ENCODE measurements at regions not wholly inside any gene's neighbourhood (a gene's known extent, or its start where the extent isn't known, plus 50 kb on each side); places are given as distances from the start of the nearest gene placed in this dataset.

DNA sequence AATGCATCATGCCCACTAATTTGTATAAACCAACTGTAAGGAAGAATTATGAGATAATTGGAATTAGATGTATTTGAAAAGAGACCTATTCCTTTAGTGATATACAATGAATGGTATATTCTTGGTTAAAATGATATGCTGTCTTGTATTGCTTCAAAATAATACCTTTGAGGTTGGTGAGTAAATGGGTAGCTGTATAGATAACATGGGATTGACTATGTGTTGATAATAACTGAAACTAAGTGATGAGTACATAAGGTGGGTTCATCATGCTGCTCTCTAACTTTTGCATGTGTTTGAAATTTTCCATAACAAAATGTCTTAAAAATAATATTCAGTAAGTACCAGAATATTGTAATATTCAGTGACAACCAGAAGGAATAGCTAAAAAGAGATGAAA, 272.6 kb upstream of the ZPLD1 start:
- Histone ChIP-seq H3K36me3 (ENCODE audit: control insufficient read depth, insufficient read depth, low read length) (no peaks in the 10 kb centered on the region), H3K27me3 (ENCODE audit: control insufficient read depth, insufficient read depth, low read length) (no peaks in the 10 kb centered on the region), H3K9ac (ENCODE audit: low read length) (no peak overlapping the region), H3K9me3 (ENCODE audit: control insufficient read depth, low read length) (no peaks in the 10 kb centered on the region), H3K4me3 (ENCODE audit: low read length) (no peak overlapping the region), H3K4me1 (ENCODE audit: control insufficient read depth, insufficient read depth, low read length) (peaks cover 16% of the 10 kb centered on the region)

DNA sequence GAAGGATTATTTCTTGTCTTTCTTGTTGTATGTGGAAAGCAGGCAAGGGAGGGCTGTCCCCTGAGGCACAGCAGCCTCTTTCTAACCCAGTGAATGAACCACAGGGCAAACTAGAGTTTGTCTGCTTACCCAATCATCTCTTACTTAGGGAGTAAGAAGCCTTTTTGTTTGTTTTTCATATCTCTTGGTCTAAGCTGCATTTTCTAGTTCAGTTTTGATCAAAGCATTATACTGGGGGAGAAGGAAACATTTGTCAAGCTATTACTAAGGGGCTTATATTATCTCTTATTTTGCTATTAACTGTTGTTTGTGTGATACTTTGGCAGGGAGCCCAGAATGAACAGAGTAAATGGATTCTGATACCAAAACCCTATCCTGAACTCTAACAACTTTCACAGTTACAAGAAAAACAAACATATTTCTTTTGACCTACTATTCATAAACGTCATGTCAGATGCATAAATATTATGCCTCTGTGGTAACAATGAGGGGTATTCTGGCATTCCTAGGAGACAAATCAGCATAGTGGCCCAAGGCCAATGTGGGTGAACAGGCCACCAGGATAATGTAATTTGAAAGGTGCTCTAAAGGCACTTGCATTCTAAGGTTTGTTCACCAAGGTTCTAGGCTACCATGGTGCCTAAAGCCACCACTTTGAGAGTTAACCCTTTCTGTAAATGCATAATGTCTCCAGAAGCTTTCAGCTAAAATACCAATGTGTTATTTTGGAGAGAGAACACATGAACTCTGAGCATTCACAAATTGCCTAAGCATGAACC, 271.6 kb upstream of the ZPLD1 start:
- no peaks in the 10 kb centered on the region for H3K36me3 ChIP-seq (ENCODE audit: control insufficient read depth, insufficient read depth, low read length)
- H3K9ac ChIP-seq (ENCODE audit: low read length): no peak overlapping the region
- H3K27me3 ChIP-seq (ENCODE audit: control insufficient read depth, insufficient read depth, low read length): no peaks in the 10 kb centered on the region
- H3K4me3 ChIP-seq (ENCODE audit: low read length): no peak overlapping the region
- no peaks in the 10 kb centered on the region for H3K9me3 ChIP-seq (ENCODE audit: control insufficient read depth, low read length)
- H3K4me1 ChIP-seq (ENCODE audit: control insufficient read depth, insufficient read depth, low read length): peaks cover 16% of the 10 kb centered on the region

DNA sequence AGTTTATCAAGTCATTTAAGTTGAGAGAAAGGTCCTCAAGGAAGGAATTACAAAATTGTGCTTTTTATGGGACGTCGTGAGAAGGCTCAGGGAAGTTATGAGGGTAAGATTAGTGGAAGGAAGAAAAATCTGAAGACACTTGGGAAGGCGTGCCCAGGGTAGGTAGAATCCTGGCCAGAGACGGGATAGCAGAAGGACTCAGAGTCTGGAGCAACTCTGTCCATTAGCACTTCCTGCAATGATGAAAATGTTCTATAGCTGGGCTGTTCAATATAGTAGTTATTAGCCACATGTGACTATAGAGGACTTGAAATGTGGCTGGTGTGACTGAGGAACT, 271.0 kb upstream of the ZPLD1 start:
- H3K4me3 ChIP-seq (ENCODE audit: low read length): no peak overlapping the region
- H3K9ac ChIP-seq (ENCODE audit: low read length): no peak overlapping the region
- H3K4me1 ChIP-seq (ENCODE audit: control insufficient read depth, insufficient read depth, low read length): peaks cover 16% of the 10 kb centered on the region
- no peaks in the 10 kb centered on the region for H3K9me3 ChIP-seq (ENCODE audit: control insufficient read depth, low read length)
- H3K27me3 ChIP-seq (ENCODE audit: control insufficient read depth, insufficient read depth, low read length): no peaks in the 10 kb centered on the region
- no peaks in the 10 kb centered on the region for H3K36me3 ChIP-seq (ENCODE audit: control insufficient read depth, insufficient read depth, low read length)

DNA sequence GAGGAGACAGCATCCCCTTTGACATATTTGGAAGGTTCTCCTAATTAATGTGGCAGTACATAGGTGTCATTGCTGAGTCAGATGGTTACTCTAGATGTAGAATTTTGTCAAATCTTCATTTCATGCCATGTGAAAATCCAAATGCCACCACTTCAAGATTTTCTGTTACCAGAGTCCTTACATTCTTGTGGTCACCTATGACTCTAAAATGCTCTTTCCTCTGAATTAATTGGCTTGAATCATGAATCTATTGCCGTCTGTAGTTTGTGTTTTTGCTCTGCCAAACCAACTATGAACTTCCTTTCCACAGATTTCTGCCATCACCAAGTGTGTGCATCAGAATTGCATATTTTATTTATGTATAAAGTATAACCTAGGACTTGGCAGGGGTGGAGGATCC, 269.4 kb upstream of the ZPLD1 start:
- no peak overlapping the region for H3K9ac ChIP-seq (ENCODE audit: low read length)
- H3K27me3 ChIP-seq (ENCODE audit: control insufficient read depth, insufficient read depth, low read length): no peaks in the 10 kb centered on the region
- no peaks in the 10 kb centered on the region for H3K9me3 ChIP-seq (ENCODE audit: control insufficient read depth, low read length)
- H3K36me3 ChIP-seq (ENCODE audit: control insufficient read depth, insufficient read depth, low read length): no peaks in the 10 kb centered on the region
- H3K4me3 ChIP-seq (ENCODE audit: low read length): no peak overlapping the region
- peaks cover 16% of the 10 kb centered on the region for H3K4me1 ChIP-seq (ENCODE audit: control insufficient read depth, insufficient read depth, low read length)

DNA sequence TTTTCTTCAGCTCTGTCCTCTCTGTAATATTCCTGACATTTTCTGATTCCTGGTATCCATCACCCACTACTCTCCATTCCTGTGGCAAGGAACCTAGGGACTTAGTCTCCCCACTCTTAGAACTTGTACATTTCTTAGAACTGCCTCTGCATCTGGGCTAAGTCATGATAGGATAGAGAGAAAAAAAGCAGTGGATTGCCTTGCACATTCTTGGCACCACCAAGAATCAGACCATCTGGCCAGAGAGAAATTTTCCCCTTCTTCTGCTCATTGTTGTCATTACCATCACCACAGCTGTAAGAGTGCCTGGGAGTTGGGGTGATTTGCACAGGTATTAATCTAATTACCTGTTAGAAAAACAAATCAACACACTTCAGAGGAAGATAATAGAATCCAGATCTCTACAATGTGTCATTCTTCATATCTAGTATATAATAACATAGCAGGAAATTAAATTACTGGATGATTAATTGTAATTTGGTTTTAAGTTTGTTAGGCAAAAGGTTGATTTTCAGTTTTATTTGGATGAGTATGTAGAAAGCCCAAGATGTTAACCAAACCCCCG, 264.8 kb upstream of the ZPLD1 start:
- Histone ChIP-seq H3K9me3 (ENCODE audit: control insufficient read depth, low read length) (no peaks in the 10 kb centered on the region), H3K4me1 (ENCODE audit: control insufficient read depth, insufficient read depth, low read length) (peaks cover 5% of the 10 kb centered on the region), H3K4me3 (ENCODE audit: low read length) (no peak overlapping the region), H3K36me3 (ENCODE audit: control insufficient read depth, insufficient read depth, low read length) (no peaks in the 10 kb centered on the region), H3K9ac (ENCODE audit: low read length) (no peak overlapping the region), H3K27me3 (ENCODE audit: control insufficient read depth, insufficient read depth, low read length) (no peaks in the 10 kb centered on the region)

DNA sequence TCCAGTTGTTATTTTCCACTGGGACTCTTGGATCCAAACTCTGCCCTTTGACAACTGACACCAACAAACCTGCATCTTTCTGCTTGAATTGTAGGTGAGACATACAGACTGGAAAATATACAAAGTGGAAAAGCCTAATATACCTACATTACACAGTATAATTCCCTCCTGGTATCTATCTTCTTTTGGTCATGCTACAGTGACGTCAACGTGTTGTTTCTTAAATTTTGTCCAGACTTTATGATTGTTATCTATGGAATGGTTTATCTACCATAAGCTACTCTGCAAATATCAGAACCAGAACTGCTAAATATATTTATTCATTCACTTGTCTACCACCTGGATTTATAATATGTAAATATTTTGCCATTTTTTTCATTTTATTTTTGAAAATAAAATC, 264.3 kb upstream of the ZPLD1 start:
- no peaks in the 10 kb centered on the region for H3K27me3 ChIP-seq (ENCODE audit: control insufficient read depth, insufficient read depth, low read length)
- peaks cover 5% of the 10 kb centered on the region for H3K4me1 ChIP-seq (ENCODE audit: control insufficient read depth, insufficient read depth, low read length)
- H3K4me3 ChIP-seq (ENCODE audit: low read length): no peak overlapping the region
- no peaks in the 10 kb centered on the region for H3K36me3 ChIP-seq (ENCODE audit: control insufficient read depth, insufficient read depth, low read length)
- H3K9me3 ChIP-seq (ENCODE audit: control insufficient read depth, low read length): no peaks in the 10 kb centered on the region
- no peak overlapping the region for H3K9ac ChIP-seq (ENCODE audit: low read length)

DNA sequence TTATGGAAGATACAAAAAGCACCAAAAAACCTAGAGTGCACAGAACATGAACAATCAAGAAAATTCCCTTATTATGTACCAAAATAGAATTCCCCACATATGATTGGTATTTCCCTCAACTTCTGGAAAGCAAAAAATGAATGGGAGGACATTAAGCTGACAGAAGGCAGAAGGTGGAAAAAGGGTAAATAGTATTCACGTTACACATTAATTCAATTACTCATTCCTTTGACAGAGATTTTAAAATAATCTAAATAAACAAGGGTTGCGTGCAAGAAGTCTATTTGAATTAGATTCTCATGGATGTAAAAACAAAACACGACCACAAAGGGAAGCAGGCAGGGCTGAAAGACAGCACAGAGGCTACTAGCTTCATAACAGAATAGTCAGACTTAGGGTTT, 260.5 kb upstream of the ZPLD1 start:
- peaks cover 16% of the 10 kb centered on the region for H3K4me1 ChIP-seq (ENCODE audit: control insufficient read depth, insufficient read depth, low read length)
- no peaks in the 10 kb centered on the region for H3K27me3 ChIP-seq (ENCODE audit: control insufficient read depth, insufficient read depth, low read length)
- H3K4me3 ChIP-seq (ENCODE audit: low read length): no peak overlapping the region
- no peaks in the 10 kb centered on the region for H3K36me3 ChIP-seq (ENCODE audit: control insufficient read depth, insufficient read depth, low read length)
- no peaks in the 10 kb centered on the region for H3K9me3 ChIP-seq (ENCODE audit: control insufficient read depth, low read length)
- no peak overlapping the region for H3K9ac ChIP-seq (ENCODE audit: low read length)

DNA sequence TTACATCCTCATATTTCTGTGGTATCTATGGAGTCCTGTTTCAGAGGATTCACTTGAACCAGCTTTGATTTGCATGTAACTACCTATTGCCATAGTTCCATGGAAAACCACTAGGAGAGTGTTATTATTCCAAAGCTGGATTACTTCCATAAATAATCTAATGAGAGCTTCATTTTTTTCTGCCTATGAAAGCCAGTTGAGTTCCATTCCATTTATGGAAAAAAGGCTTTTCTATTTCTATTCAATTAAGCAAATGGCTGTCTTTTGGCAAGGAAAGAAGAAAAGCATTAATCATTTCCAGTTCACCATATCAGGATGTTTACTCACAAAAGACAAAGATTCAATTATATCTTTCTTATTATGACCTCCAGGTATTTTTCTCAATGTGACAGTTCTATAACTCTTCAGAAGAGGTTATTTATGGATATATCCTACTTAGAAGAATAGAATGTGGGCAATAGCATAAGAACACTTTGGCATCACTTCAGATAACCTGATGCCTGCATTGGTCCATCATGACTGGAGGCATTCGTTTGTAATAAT, 259.9 kb upstream of the ZPLD1 start:
- H3K4me1 ChIP-seq (ENCODE audit: control insufficient read depth, insufficient read depth, low read length): peaks cover 21% of the 10 kb centered on the region
- H3K27me3 ChIP-seq (ENCODE audit: control insufficient read depth, insufficient read depth, low read length): no peaks in the 10 kb centered on the region
- no peaks in the 10 kb centered on the region for H3K36me3 ChIP-seq (ENCODE audit: control insufficient read depth, insufficient read depth, low read length)
- H3K9me3 ChIP-seq (ENCODE audit: control insufficient read depth, low read length): no peaks in the 10 kb centered on the region
- no peak overlapping the region for H3K9ac ChIP-seq (ENCODE audit: low read length)
- no peak overlapping the region for H3K4me3 ChIP-seq (ENCODE audit: low read length)

DNA sequence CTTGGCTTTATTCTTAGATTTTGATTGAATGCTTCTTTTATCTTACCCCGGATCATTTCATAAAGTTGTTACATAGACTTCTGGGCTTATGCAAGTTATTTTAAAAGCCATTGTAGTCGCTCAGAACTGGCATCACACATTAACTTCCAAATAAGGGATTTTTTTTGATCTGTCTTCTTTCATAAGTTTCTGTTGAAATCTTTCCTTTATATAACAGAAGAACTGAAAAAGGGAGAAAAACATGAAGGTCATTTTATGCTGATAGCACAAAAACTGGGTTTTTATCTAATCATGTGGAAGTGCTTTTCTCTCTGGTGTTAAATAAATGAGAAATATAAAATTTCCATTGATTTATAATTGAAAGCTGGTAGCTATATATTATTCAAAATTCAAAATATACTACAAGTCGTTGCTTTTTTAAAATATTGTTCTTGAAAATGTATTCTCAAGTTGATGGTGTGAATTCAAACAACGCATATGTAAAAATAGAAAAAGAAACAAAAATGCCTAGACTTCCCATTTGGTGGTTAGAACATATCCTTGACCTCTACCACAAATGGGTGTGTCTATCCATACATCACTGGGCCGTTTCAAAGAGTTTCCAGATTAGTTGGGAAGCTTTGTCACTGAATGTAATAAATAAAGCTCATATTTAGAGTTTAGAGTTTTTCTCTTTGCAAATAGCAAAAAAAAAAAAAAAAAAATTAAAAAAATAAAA, 258.3 kb upstream of the ZPLD1 start:
- Histone ChIP-seq H3K9me3 (ENCODE audit: control insufficient read depth, low read length) (no peaks in the 10 kb centered on the region), H3K4me1 (ENCODE audit: control insufficient read depth, insufficient read depth, low read length) (peaks cover 36% of the 10 kb centered on the region), H3K36me3 (ENCODE audit: control insufficient read depth, insufficient read depth, low read length) (no peaks in the 10 kb centered on the region), H3K4me3 (ENCODE audit: low read length) (no peak overlapping the region), H3K9ac (ENCODE audit: low read length) (no peak overlapping the region), H3K27me3 (ENCODE audit: control insufficient read depth, insufficient read depth, low read length) (no peaks in the 10 kb centered on the region)

DNA sequence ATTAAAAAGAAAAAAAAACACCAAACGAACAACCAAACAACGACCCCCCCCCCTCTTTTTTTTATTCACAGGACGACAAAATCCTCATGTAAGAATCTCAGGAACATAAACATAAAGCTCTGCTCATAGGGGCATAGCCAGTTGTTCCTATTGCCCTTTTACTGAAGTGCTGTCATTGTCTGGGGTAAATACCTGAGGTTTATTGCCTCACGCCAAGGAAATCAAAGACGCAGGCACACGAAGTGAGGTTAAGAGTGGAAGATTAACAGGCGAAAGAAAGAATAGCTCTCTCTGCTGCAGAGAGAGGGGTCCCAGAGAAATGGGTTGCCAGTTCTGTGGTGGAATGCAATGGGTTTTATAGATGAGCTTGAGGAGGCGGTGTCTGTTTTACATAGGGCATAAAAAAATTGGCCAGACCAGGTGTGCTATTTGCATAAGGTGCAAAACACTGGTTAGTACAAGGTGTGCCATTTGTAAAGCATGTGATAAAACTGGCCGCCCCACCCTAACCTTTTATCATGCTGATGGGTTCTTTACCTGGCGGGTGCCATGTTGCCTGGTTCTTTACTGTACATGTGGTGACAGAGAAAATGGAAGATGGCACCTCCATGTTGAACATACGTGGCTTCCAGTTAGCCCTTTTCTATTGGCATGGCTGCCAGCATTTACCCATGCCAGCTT, 257.6 kb upstream of the ZPLD1 start:
- no peaks in the 10 kb centered on the region for H3K9me3 ChIP-seq (ENCODE audit: control insufficient read depth, low read length)
- no peaks in the 10 kb centered on the region for H3K36me3 ChIP-seq (ENCODE audit: control insufficient read depth, insufficient read depth, low read length)
- H3K4me3 ChIP-seq (ENCODE audit: low read length): no peak overlapping the region
- H3K27me3 ChIP-seq (ENCODE audit: control insufficient read depth, insufficient read depth, low read length): no peaks in the 10 kb centered on the region
- H3K9ac ChIP-seq (ENCODE audit: low read length): no peak overlapping the region
- H3K4me1 ChIP-seq (ENCODE audit: control insufficient read depth, insufficient read depth, low read length): peaks cover 44% of the 10 kb centered on the region

DNA sequence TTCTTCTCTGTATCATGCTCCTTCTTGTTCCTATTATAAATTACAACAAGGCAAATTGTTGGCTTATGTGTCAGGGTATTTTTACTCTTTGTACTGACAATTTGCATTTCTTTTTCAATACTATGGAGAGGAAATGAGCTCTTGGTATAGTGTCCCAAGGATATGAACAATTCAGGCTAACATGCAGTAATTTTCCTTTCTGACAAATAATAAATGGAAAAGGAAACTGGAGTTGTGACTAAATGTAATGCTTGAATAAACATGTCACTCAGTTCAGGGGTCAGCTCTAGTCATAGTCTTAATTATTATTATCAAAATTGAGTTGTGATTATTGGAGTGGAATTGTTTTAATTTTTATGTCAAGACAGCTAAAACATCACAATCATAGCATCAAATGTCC, 256.0 kb upstream of the ZPLD1 start:
- peaks cover 51% of the 10 kb centered on the region for H3K4me1 ChIP-seq (ENCODE audit: control insufficient read depth, insufficient read depth, low read length)
- no peaks in the 10 kb centered on the region for H3K36me3 ChIP-seq (ENCODE audit: control insufficient read depth, insufficient read depth, low read length)

More for the DNA sequence above, 256.0 kb upstream of the ZPLD1 start:
- Histone ChIP-seq H3K27me3 (ENCODE audit: control insufficient read depth, insufficient read depth, low read length) (no peaks in the 10 kb centered on the region), H3K4me3 (ENCODE audit: low read length) (no peak overlapping the region), H3K9ac (ENCODE audit: low read length) (no peak overlapping the region), H3K9me3 (ENCODE audit: control insufficient read depth, low read length) (no peaks in the 10 kb centered on the region)

All from mucosa of stomach (tissue), 1 donor.